Pancreas (tissue), 10 donors: ENCODE measurements at regions not wholly inside any gene's neighbourhood (a gene's known extent, or its start where the extent isn't known, plus 50 kb on each side); places are given as distances from the start of the nearest gene placed in this dataset.

Experiments used
- ATAC-seq, 4 donors: fragments of 200-7000 bp; cut with Tn5 transposase; one replicate each; pipeline versions ENCODE4 v1.8.0 to v1.9.1; 2020; ENCODE audit warnings: mild to moderate bottlenecking in 4 of 4, moderate library complexity in 4 of 4
- DNase-seq, 6 donors: peaks; one replicate each; pipeline ENCODE4 v3.0.0-alpha.2; 2020
- FAIRE-seq: peaks from 2 replicates; lab custom pipeline; 2012; peaks lifted over from hg19 to GRCh38; lab: Jason Lieb, UNC
- H3K27ac ChIP-seq, 4 donors: fragments of 200-600 bp; sonication (generic); 1 replicate in 3 of 4; 2 replicates in 1 of 4; pipeline versions ENCODE4 v1.5.0 to v1.8.0; 2020
- H3K27me3 ChIP-seq, 4 donors: fragments of 200-600 bp; one replicate each; pipeline ENCODE4 v1.8.0; 2021
- H3K36me3 ChIP-seq, 3 donors: fragments of 200-600 bp; sonication (generic) in 1 of 3; one replicate each; pipeline versions ENCODE4 v1.5.0 to v1.8.0; 2020 to 2021
- H3K4me1 ChIP-seq, 3 donors: fragments of 200-600 bp; one replicate each; pipeline ENCODE4 v1.8.0; 2021
- H3K4me3 ChIP-seq, 4 donors: fragments of 200-600 bp; sonication (generic) in 2 of 4; one replicate each; pipeline versions ENCODE4 v1.5.0 to v1.8.0; 2020 to 2021
- H3K9me3 ChIP-seq, 4 donors: fragments of 200-600 bp; one replicate each; pipeline ENCODE4 v1.8.0; 2021
- WGBS, 2 donors: extraction: QIAGEN DNeasy Blood & Tissue Kit; methylation state at CpG; one replicate each; pipeline ENCODE4 v1.1.7; 2013; 5-methylcytosine and 5-hydroxymethylcytosine counted together
- intact Hi-C, 3 donors: fragments of 100-400 bp; cut with DNase I; formaldehyde crosslinking; loops; one replicate each; pipeline versions ENCODE4 v1.11.1 to v1.14.2; 2022
- TF ChIP-seq, protein P1 (sequence below), 4 donors: fragments of 200-600 bp; sonication (generic) in 3 of 4; IDR thresholded peaks; one replicate each; pipeline versions ENCODE4 v1.5.0 to v1.8.0; 2021; ENCODE audit warnings: antibody characterized with exemption in 4 of 4
- donor health status: healthy with polysubstance abuse.
- donor health status: DM: no; HTN: no; CAD: no; lungs with moderate emphysema.
- donor health status: DM: no; HTN: no; CAD: no.
- donor health status: control.
- donor health status: control.
- donor health status: Bipolar disorder and iron deficiency.
- donor health status: DM: yes; HTN: yes; CAD: no.
- donor health status: DM: no; HTN: no; CAD: no.
- donor health status: DM: no; HTN: no; CAD: no.
- donor health status: DM: yes; HTN: yes; CAD: no.

DNA sequence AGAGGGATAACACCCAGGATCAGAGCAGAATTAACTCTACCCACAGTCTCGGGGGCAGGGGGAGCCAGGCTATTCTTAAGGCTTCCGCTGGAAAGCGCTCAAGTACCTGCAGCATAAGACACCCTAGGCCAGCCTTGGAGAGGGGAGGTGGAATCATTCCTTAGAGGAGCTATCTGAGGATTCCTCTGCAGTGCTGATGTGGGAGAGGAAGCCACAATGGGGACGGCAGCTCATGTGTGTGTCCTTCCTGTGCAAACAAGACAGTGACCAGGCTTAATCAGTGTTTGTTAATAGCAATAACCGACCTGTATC lies 382.2 kb upstream of the CADM1 start:
- TF ChIP-seq, protein P1, sequence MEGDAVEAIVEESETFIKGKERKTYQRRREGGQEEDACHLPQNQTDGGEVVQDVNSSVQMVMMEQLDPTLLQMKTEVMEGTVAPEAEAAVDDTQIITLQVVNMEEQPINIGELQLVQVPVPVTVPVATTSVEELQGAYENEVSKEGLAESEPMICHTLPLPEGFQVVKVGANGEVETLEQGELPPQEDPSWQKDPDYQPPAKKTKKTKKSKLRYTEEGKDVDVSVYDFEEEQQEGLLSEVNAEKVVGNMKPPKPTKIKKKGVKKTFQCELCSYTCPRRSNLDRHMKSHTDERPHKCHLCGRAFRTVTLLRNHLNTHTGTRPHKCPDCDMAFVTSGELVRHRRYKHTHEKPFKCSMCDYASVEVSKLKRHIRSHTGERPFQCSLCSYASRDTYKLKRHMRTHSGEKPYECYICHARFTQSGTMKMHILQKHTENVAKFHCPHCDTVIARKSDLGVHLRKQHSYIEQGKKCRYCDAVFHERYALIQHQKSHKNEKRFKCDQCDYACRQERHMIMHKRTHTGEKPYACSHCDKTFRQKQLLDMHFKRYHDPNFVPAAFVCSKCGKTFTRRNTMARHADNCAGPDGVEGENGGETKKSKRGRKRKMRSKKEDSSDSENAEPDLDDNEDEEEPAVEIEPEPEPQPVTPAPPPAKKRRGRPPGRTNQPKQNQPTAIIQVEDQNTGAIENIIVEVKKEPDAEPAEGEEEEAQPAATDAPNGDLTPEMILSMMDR (IDR thresholded peaks at IDR 0.05): no peak
- ATAC-seq: no peak
- no peak for DNase-seq
- Histone ChIP-seq H3K9me3 (no peaks in the 10 kb centered on the region), H3K27me3 (no peaks in the 10 kb centered on the region), H3K27ac (no peak overlapping the region), H3K36me3 (no peaks in the 10 kb centered on the region), H3K4me3 (no peak overlapping the region), H3K4me1 (no peaks in the 10 kb centered on the region)
- no peak for FAIRE-seq
- WGBS, 2 donors: 59 to 64% methylated on average over 5 of the region's 5 CpGs
- intact Hi-C loops: no loop called here

DNA sequence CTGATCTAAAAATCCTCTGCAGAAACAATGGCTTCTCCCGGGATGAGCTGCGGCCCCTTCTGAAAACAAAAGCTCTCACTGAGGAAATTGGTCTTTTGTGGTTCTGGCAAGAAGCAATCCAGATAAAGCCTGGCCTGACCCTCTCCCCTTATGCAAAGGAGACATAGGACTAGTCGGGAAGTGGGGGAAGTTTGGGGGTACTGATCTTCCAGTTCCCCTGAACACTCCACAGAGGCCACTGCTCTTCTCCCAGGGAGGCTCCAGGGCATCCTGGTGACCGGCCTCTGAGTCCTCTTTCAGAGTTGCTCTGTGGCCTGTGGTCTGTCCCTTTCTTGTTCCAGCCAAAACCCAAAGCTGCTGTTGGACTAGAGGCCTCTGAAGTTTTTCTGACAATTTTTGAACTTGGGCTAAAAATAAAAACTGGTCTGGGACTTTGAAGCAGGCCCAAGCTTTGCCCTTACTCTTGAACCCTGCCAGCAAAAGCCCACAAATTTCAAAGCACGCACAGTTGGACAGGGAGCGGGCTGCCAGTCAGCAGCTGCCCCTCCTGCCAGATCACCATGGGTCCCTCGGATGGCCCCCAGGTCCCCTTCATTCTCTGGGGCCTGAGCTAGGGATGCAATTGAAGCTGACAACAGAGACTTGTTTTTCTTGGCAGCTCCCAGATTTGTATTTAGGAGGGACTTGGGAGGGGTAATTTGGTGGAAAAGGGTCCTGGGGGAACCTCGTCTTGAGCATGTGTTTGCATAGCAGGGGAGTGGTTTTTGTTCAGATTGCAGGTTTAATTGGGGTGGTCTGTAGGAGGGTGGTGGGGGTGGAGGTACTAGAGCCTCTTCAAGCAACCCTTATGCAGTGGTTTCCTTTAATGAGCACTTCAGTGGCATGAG lies 381.6 kb upstream of the CADM1 start:
- FAIRE-seq: no peak
- H3K27me3 ChIP-seq: no peaks in the 10 kb centered on the region
- WGBS, 2 donors: 64 to 70% methylated on average over 8 of the region's 8 CpGs
- H3K36me3 ChIP-seq: no peaks in the 10 kb centered on the region
- DNase-seq: no peak
- TF ChIP-seq, protein P1 (IDR thresholded peaks at IDR 0.05): no peak
- H3K4me1 ChIP-seq: no peaks in the 10 kb centered on the region
- H3K9me3 ChIP-seq: no peaks in the 10 kb centered on the region
- H3K27ac ChIP-seq: no peak overlapping the region
- intact Hi-C loops: no loop called here
- no peak overlapping the region for H3K4me3 ChIP-seq
- no peak for ATAC-seq

DNA sequence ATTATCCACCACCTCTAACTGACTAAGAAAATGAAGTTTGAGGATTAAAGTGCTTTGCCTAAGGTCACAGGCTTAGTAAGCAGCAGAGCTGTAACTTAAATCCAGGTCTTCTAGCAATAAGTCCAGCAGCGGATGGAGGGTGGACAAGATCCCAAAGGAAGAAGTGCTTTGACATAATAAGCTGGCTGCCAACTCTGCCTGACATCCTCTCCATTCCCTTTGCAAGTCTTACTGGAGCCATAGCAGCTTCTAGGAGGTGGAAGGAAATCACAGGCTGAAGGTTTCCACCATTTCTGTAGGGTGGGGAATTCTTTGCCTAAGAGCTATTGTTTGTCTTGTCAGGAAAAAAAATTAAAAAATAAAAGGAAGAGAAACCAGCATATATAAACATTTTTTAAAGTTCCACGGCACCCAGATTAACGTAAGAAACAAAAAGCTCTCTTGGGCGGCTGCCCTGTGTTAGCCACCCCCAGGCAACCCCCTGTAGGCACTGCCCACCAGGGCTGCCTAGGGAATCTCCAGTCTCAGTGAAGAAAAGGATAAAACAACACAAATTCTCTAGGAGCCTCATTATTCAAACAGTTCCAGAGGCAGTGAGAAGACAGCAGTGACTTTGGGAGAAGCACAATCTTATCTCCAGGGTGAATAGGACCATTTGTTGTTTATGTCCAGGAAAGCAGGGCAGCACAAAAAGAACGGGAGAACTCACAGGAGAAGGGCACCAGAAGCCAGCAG lies 380.8 kb upstream of the CADM1 start:
- H3K9me3 ChIP-seq: no peaks in the 10 kb centered on the region
- no peak for DNase-seq
- no peak overlapping the region for H3K27ac ChIP-seq
- no peaks in the 10 kb centered on the region for H3K4me1 ChIP-seq
- WGBS, 2 donors: 64 to 66% methylated on average over 5 of the region's 5 CpGs
- peak in 1 of 4 donors; percentile 38 for ATAC-seq
- no peaks in the 10 kb centered on the region for H3K36me3 ChIP-seq
- no peak for FAIRE-seq
- H3K4me3 ChIP-seq: no peak overlapping the region
- H3K27me3 ChIP-seq: no peaks in the 10 kb centered on the region
- TF ChIP-seq, protein P1 (IDR thresholded peaks at IDR 0.05): no peak
- intact Hi-C loops: no loop called here

DNA sequence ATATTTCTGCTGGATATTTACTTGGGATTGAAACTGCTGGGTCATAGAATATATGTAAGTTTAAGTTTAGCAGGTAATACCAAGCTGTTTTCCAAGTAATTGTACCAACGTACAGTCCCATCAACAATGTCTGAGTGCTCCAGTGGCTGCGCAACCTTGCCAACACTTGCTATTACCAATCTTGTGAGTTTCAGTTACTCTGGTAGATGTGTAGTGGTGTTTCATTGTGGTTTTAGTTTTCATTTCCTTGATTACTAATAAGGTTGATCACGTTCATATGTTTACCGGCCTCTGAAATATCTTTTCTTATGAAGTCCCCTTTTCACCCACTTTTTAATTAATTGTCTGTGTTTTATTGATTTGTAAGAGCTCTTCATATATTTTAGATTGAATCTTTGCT lies 370.6 kb upstream of the CADM1 start:
- no peak for FAIRE-seq

More for the DNA sequence above, 370.6 kb upstream of the CADM1 start:
- ATAC-seq: no peak
- H3K36me3 ChIP-seq: no peaks in the 10 kb centered on the region
- intact Hi-C loops: no loop called here
- H3K27me3 ChIP-seq: no peaks in the 10 kb centered on the region
- no peak overlapping the region for H3K4me3 ChIP-seq
- no peak for DNase-seq
- no peaks in the 10 kb centered on the region for H3K4me1 ChIP-seq
- H3K9me3 ChIP-seq: no peaks in the 10 kb centered on the region
- 75 to 85% methylated on average over 4 of the region's 4 CpGs for WGBS, 2 donors
- TF ChIP-seq, protein P1 (IDR thresholded peaks at IDR 0.05): no peak
- no peak overlapping the region for H3K27ac ChIP-seq
